ENCODE measurements at regions not wholly inside any gene's neighbourhood (a gene's known extent, or its start where the extent isn't known, plus 50 kb on each side); places are given as distances from the start of the nearest gene placed in this dataset.

DNA sequence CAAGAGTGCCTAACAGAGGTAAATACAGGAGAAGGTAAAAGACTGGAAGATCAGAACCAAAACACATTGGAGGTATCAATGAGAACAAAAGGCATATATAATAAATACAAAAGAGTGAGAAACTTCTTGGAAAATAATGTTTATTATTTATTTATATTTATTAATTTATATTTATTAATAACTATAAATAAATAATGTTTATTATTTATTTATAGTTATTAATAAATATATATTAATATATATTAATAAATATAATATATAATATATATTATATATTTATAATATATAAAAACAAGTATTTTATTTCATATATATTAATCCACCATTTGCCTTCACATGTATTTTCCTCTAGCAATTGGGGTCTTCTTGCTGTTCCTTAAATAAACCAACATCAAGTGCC lies 391.9 kb downstream of the GPATCH2 start:
- Histone ChIP-seq H3K27ac (no peak overlapping the region), H3K27me3 (replicated peaks; ENCODE audit: insufficient read depth) (no peaks in the 10 kb centered on the region), H3K9me3 (no peaks in the 10 kb centered on the region), H3K4me3 (no peak overlapping the region), H3K4me1 (replicated peaks) (no peaks in the 10 kb centered on the region), H3K36me3 (no peaks in the 10 kb centered on the region)
- TF ChIP-seq POLR2A (IDR thresholded peaks at IDR 0.05) (no peak), POLR2AphosphoS5 (IDR thresholded peaks at IDR 0.05) (no peak)
- TF ChIP-seq, protein P1, sequence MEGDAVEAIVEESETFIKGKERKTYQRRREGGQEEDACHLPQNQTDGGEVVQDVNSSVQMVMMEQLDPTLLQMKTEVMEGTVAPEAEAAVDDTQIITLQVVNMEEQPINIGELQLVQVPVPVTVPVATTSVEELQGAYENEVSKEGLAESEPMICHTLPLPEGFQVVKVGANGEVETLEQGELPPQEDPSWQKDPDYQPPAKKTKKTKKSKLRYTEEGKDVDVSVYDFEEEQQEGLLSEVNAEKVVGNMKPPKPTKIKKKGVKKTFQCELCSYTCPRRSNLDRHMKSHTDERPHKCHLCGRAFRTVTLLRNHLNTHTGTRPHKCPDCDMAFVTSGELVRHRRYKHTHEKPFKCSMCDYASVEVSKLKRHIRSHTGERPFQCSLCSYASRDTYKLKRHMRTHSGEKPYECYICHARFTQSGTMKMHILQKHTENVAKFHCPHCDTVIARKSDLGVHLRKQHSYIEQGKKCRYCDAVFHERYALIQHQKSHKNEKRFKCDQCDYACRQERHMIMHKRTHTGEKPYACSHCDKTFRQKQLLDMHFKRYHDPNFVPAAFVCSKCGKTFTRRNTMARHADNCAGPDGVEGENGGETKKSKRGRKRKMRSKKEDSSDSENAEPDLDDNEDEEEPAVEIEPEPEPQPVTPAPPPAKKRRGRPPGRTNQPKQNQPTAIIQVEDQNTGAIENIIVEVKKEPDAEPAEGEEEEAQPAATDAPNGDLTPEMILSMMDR (IDR thresholded peaks at IDR 0.05) = no peak
- intact Hi-C loops (cut with DNase I) = no loop called here
- DNase-seq (ENCODE audit: low spot score) = no peak

DNA sequence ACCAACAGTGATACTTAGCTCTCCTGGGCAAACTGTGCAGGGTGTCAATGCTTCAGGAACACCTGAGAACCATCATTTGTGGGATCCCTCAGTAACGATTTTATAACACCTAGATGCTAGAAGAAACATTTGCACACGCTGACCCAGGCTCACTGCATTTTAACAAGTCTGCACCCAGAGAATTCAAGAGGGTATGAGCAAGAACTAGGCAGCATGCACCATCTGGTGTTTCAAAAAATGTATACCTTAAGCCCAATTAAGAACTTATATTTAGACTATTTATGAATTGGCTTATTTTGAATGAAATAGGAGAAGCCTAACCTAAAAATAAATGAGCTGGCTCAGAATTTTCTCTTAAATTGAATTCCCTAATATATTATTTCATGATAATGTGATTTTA lies 400.5 kb downstream of the GPATCH2 start:
- TF ChIP-seq, protein P1 (IDR thresholded peaks at IDR 0.05) = no peak
- no peak for TF ChIP-seq POLR2A (IDR thresholded peaks at IDR 0.05)
- no peak for TF ChIP-seq POLR2AphosphoS5 (IDR thresholded peaks at IDR 0.05)
- WGBS = 30% methylated on average over 2 of the region's 2 CpGs
- no peak for DNase-seq (ENCODE audit: low spot score)

DNA sequence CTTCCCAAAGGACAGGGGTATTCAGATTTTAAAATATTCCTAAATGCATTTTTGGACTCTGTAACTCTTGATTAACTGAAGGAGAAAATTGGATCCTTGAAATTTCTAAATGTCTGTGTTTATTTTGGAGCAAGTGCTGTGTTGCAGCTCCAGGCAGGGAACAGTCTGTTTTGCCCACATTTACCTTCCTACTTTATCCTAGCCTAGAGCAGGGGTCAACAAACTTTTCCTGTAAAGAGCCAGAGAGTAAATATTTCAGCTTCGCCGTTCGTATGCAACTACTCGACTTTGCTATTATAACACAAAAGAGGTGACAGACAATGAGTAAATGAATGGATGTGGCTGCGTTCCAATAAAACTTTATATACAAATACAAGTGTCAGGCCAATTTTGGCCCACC lies 402.2 kb downstream of the GPATCH2 start:
- DNase-seq (ENCODE audit: low spot score) = no peak
- no peak overlapping the region for H3K4me3 ChIP-seq
- intact Hi-C loops (cut with DNase I) = no loop called here
- no peaks in the 10 kb centered on the region for H3K4me1 ChIP-seq (replicated peaks)
- no peaks in the 10 kb centered on the region for H3K36me3 ChIP-seq
- 45% methylated on average over 5 of the region's 5 CpGs for WGBS
- H3K27ac ChIP-seq = no peak overlapping the region
- H3K9me3 ChIP-seq = no peaks in the 10 kb centered on the region
- H3K27me3 ChIP-seq (replicated peaks; ENCODE audit: insufficient read depth) = no peaks in the 10 kb centered on the region
- no peak for TF ChIP-seq POLR2AphosphoS5 (IDR thresholded peaks at IDR 0.05)
- TF ChIP-seq, protein P1 (IDR thresholded peaks at IDR 0.05) = no peak
- no peak for TF ChIP-seq POLR2A (IDR thresholded peaks at IDR 0.05)

More for the DNA sequence above, 400.5 kb downstream of the GPATCH2 start:
- H3K4me1 ChIP-seq (replicated peaks) = no peaks in the 10 kb centered on the region
- no peak overlapping the region for H3K27ac ChIP-seq
- H3K4me3 ChIP-seq = no peak overlapping the region
- no peaks in the 10 kb centered on the region for H3K9me3 ChIP-seq
- no peaks in the 10 kb centered on the region for H3K27me3 ChIP-seq (replicated peaks; ENCODE audit: insufficient read depth)
- intact Hi-C loops (cut with DNase I) = no loop called here
- H3K36me3 ChIP-seq = no peaks in the 10 kb centered on the region

DNA sequence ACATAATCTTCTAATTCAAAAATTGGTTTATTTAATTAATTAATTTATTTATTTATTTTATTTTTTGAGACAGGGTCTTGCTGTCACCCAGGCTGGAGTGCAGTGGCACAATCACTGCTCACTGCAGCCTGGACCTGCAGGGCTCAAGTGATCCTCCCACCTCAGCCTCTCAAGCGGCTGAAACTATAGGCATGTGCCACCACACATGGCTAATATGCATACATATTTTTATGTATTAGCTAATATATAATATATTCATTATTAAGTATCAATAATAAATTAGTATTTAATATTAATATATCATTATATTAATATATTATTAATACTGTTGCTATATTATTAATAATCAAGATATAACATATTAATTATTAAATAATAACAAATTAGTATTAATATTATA lies 406.7 kb downstream of the GPATCH2 start:
- WGBS = 97% methylated on average over 1 of the region's 1 CpG
- no peaks in the 10 kb centered on the region for H3K27me3 ChIP-seq (replicated peaks; ENCODE audit: insufficient read depth)
- DNase-seq (ENCODE audit: low spot score) = no peak
- no peaks in the 10 kb centered on the region for H3K9me3 ChIP-seq
- H3K4me3 ChIP-seq = no peak overlapping the region
- H3K27ac ChIP-seq = no peak overlapping the region
- intact Hi-C loops (cut with DNase I) = no loop called here
- H3K36me3 ChIP-seq = no peaks in the 10 kb centered on the region
- no peaks in the 10 kb centered on the region for H3K4me1 ChIP-seq (replicated peaks)
- TF ChIP-seq, protein P1 (IDR thresholded peaks at IDR 0.05) = no peak
- no peak for TF ChIP-seq POLR2AphosphoS5 (IDR thresholded peaks at IDR 0.05)
- TF ChIP-seq POLR2A (IDR thresholded peaks at IDR 0.05) = no peak

DNA sequence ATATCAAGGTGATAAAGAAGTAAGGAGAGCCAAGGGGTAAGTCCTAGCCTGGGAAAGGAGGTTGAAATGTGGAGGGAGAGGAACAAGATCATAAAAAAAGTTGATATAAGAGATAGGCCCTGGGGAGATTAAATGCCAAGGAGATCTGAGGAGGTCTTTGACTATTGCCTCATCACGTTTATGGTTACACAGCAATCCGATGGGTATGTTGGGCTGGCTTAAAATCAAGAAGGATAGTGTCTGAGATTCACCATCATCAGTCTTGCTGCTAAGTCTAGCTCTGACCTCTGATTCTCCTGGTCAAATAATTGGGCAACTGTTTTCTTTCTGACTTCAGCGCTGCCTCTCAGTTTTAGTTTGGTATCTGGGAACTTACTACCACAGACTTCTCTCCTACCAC lies 416.3 kb downstream of the GPATCH2 start:
- intact Hi-C loops (cut with DNase I) = no loop called here
- 70% methylated on average over 3 of the region's 3 CpGs for WGBS

More for the DNA sequence above, 416.3 kb downstream of the GPATCH2 start:
- no peak overlapping the region for H3K4me3 ChIP-seq
- H3K36me3 ChIP-seq = no peaks in the 10 kb centered on the region
- no peak for DNase-seq (ENCODE audit: low spot score)
- TF ChIP-seq, protein P1 (IDR thresholded peaks at IDR 0.05) = no peak
- TF ChIP-seq POLR2A (IDR thresholded peaks at IDR 0.05) = no peak
- no peak for TF ChIP-seq POLR2AphosphoS5 (IDR thresholded peaks at IDR 0.05)
- H3K27me3 ChIP-seq (replicated peaks; ENCODE audit: insufficient read depth) = no peaks in the 10 kb centered on the region
- H3K4me1 ChIP-seq (replicated peaks) = no peaks in the 10 kb centered on the region
- H3K9me3 ChIP-seq = no peaks in the 10 kb centered on the region
- H3K27ac ChIP-seq = no peak overlapping the region

Measured in prostate gland (tissue), 2 donors.